HCT116 (cell line): ENCODE measurements at regions not wholly inside any gene's neighbourhood (a gene's known extent, or its start where the extent isn't known, plus 50 kb on each side); places are given as distances from the start of the nearest gene placed in this dataset.

Experiments used
- CEBPB ChIP-seq: IDR thresholded peaks from 2 replicates; pipeline ENCODE4 v1.6.1; 2012; ENCODE audit warnings: low read depth
- EZH2 ChIP-seq: fragments of 200-600 bp; sonication (generic); IDR thresholded peaks from 2 replicates; pipeline ENCODE4 v1.6.1; 2017; ENCODE audit warnings: antibody characterized with exemption, mixed run types
- EZH2phosphoT487 ChIP-seq: fragments of 200-600 bp; IDR thresholded peaks from 2 replicates; pipeline ENCODE4 v1.6.1; 2018; ENCODE audit warnings: antibody characterized with exemption, borderline replicate concordance
- JUND ChIP-seq: IDR thresholded peaks from 2 replicates; pipeline ENCODE4 v1.6.1; 2012
- POLR2A ChIP-seq: IDR thresholded peaks from 2 replicates; pipeline ENCODE4 v1.7.0; 2011; ENCODE audit warnings: borderline replicate concordance; ENCODE audit not compliant: insufficient read depth, insufficient read length; ENCODE audit errors: extremely low read depth
- SP1 ChIP-seq: IDR thresholded peaks from 2 replicates; pipeline ENCODE4 v1.6.1; 2012; ENCODE audit warnings: low read depth
- YY1 ChIP-seq: IDR thresholded peaks from 2 replicates; pipeline ENCODE4 v1.6.1; 2011; ENCODE audit warnings: low read length, low read depth, moderate library complexity, mild to moderate bottlenecking; ENCODE audit not compliant: insufficient replicate concordance; ENCODE audit errors: extremely low read depth
- TF ChIP-seq, protein P1 (sequence below), 3 experiments: fragments of 200-600 bp in 1 of 3; sonication (generic) in 1 of 3; IDR thresholded peaks in 2 of 3; conservative IDR thresholded peaks in 1 of 3; 2 replicates each; pipeline ENCODE4 v1.5.1; 2012 to 2017; ENCODE audit warnings: low read depth in 2 of 3, low read length in 2 of 3, antibody characterized with exemption in 1 of 3, borderline replicate concordance in 1 of 3, control low read depth in 1 of 3, mild to moderate bottlenecking in 1 of 3, mixed read lengths in 1 of 3, mixed run types in 1 of 3, moderate library complexity in 1 of 3; ENCODE audit not compliant: insufficient read depth in 1 of 3
- TF ChIP-seq, protein P2 (sequence below): IDR thresholded peaks from 2 replicates; pipeline ENCODE4 v1.6.1; 2011; ENCODE audit warnings: mild to moderate bottlenecking, low read length, moderate library complexity; ENCODE audit not compliant: insufficient replicate concordance; ENCODE audit errors: extremely low read depth

DNA sequence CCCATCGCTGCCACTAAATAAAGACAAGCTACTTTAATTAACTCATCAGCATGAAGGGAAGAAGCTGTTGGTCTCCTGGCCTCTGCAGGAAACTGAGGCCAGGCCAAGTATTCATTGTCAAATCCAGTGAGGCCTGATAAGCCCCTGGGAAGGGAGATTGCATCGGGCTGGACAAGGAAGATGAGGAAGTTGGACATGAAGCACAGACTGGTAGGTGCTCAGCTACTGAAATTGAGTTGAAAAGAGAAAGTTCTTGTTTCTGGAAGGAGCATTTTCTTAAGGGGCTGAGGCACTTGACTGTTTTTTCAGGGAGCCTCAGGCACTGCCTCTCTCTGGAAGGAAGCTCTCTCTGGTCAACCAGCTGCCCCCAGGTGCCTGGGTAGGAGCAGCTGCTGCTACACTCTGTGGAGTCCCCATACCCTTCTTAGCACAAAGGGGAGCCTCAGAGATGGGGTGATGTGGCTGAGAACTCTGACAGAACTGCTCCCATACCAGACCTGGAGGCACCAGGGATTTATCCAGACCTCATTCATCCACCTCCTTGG is 90.3 kb upstream of the IKZF1 start:
- TF ChIP-seq POLR2A (no peak), YY1 (no peak), JUND (no peak), CEBPB (no peak), EZH2phosphoT487 (no peak), EZH2 (no peak), SP1 (no peak)
- TF ChIP-seq, protein P1, sequence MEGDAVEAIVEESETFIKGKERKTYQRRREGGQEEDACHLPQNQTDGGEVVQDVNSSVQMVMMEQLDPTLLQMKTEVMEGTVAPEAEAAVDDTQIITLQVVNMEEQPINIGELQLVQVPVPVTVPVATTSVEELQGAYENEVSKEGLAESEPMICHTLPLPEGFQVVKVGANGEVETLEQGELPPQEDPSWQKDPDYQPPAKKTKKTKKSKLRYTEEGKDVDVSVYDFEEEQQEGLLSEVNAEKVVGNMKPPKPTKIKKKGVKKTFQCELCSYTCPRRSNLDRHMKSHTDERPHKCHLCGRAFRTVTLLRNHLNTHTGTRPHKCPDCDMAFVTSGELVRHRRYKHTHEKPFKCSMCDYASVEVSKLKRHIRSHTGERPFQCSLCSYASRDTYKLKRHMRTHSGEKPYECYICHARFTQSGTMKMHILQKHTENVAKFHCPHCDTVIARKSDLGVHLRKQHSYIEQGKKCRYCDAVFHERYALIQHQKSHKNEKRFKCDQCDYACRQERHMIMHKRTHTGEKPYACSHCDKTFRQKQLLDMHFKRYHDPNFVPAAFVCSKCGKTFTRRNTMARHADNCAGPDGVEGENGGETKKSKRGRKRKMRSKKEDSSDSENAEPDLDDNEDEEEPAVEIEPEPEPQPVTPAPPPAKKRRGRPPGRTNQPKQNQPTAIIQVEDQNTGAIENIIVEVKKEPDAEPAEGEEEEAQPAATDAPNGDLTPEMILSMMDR (IDR thresholded peaks at IDR 0.05 in 2 of 3, conservative IDR thresholded peaks at IDR 0.05 in 1 of 3; ENCODE audit: borderline replicate concordance in 1 of 3, insufficient read depth in 1 of 3, low read depth in 2 of 3, low read length in 2 of 3), result no peak
- TF ChIP-seq, protein P2, sequence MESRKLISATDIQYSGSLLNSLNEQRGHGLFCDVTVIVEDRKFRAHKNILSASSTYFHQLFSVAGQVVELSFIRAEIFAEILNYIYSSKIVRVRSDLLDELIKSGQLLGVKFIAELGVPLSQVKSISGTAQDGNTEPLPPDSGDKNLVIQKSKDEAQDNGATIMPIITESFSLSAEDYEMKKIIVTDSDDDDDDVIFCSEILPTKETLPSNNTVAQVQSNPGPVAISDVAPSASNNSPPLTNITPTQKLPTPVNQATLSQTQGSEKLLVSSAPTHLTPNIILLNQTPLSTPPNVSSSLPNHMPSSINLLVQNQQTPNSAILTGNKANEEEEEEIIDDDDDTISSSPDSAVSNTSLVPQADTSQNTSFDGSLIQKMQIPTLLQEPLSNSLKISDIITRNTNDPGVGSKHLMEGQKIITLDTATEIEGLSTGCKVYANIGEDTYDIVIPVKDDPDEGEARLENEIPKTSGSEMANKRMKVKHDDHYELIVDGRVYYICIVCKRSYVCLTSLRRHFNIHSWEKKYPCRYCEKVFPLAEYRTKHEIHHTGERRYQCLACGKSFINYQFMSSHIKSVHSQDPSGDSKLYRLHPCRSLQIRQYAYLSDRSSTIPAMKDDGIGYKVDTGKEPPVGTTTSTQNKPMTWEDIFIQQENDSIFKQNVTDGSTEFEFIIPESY, result no peak
